Ovary (tissue), 7 donors: ENCODE measurements at regions not wholly inside any gene's neighbourhood (a gene's known extent, or its start where the extent isn't known, plus 50 kb on each side); places are given as distances from the start of the nearest gene placed in this dataset.

Experiments used
- DNase-seq, 5 donors: peaks; one replicate each; pipeline ENCODE4 v3.0.0-alpha.2; 2019 to 2020
- H3K27ac ChIP-seq, 2 donors: fragments of 200-600 bp; one replicate each; pipeline versions ENCODE4 v1.5.1 to v1.8.0; 2019 to 2022
- H3K27me3 ChIP-seq: fragments of 200-600 bp; one replicate; pipeline ENCODE4 v1.8.0; 2022
- H3K36me3 ChIP-seq: fragments of 200-600 bp; sonication (generic); one replicate; pipeline ENCODE4 v1.5.1; 2019
- H3K4me1 ChIP-seq: one replicate; pipeline ENCODE4 v1.8.1; 2013; ENCODE audit warnings: mild to moderate bottlenecking, moderate library complexity; ENCODE audit not compliant: insufficient read depth
- H3K4me3 ChIP-seq: fragments of 200-600 bp; sonication (generic); one replicate; pipeline ENCODE4 v1.5.1; 2017
- H3K9me3 ChIP-seq, 2 donors: fragments of 200-600 bp in 1 of 2; sonication (generic) in 1 of 2; one replicate each; pipeline versions ENCODE4 v1.5.1 to v1.8.1; 2013 to 2019; ENCODE audit warnings: mild to moderate bottlenecking in 1 of 2, moderate library complexity in 1 of 2
- CTCF ChIP-seq, 3 donors: fragments of 450-650 bp in 2 of 3; fragments of 200-600 bp in 1 of 3; IDR thresholded peaks; one replicate each; pipeline versions ENCODE4 v1.5.1 to v1.8.0; 2016 to 2022; ENCODE audit warnings: antibody characterized with exemption in 3 of 3, mild to moderate bottlenecking in 1 of 3
- EP300 ChIP-seq: sonication (generic); formaldehyde crosslinking; IDR thresholded peaks from one replicate; pipeline ENCODE4 v1.6.1; 2017; ENCODE audit warnings: antibody characterized with exemption
- POLR2A ChIP-seq: fragments of 450-650 bp; IDR thresholded peaks from one replicate; pipeline ENCODE4 v1.6.1; 2017; ENCODE audit warnings: antibody characterized with exemption, mild to moderate bottlenecking, moderate library complexity
- WGBS, 3 donors: extraction: QIAGEN DNeasy Blood & Tissue Kit in 1 of 3; methylation state at CpG; one replicate each; pipeline versions ENCODE4 v1.1.5 to v1.1.7; 2013 to 2017; 5-methylcytosine and 5-hydroxymethylcytosine counted together
- intact Hi-C, 4 donors: fragments of 100-400 bp; cut with DNase I; formaldehyde crosslinking; loops; one replicate each; pipeline versions ENCODE4 v1.11.0 to v1.15.1; 2022 to 2023
- donor health status: DM: no; HTN: no; CAD: no; lungs with moderate emphysema.
- donor health status: DM: no; HTN: no; CAD: no.
- donor health status: Bipolar disorder and iron deficiency.
- donor health status: DM: no; HTN: no; CAD: no.
- donor health status: DM: yes; HTN: yes; CAD: no.

GRCh38 chr12:76265424-76266180 is 82.6 kb downstream of the BBS10 start:
- intact Hi-C loops: loop anchor here in 1 of 4 donors (2.0 kb wide), 1 partner anchor 17 kb away; no protein-coding TSS in a partner anchor
- no peak overlapping the region for H3K27ac ChIP-seq
- WGBS, 3 donors: 52 to 69% (median 52%) methylated on average over 3 of the region's 3 CpGs
- no peaks in the 10 kb centered on the region for H3K4me1 ChIP-seq
- TF ChIP-seq CTCF (IDR thresholded peaks at IDR 0.05): no peak
- H3K36me3 ChIP-seq: no peaks in the 10 kb centered on the region
- H3K4me3 ChIP-seq: no peak overlapping the region
- H3K27me3 ChIP-seq: no peaks in the 10 kb centered on the region
- no peak for DNase-seq
- no peaks in the 10 kb centered on the region for H3K9me3 ChIP-seq

GRCh38 chr12:76264611-76265012 is 83.6 kb downstream of the BBS10 start:
- Histone ChIP-seq H3K27ac (no peak overlapping the region), H3K36me3 (no peaks in the 10 kb centered on the region), H3K4me1 (no peaks in the 10 kb centered on the region), H3K4me3 (no peak overlapping the region), H3K27me3 (no peaks in the 10 kb centered on the region), H3K9me3 (no peaks in the 10 kb centered on the region)
- intact Hi-C loops: loop anchor here in 1 of 4 donors (2.0 kb wide), 1 partner anchor 16 kb away; no protein-coding TSS in a partner anchor
- no peak for TF ChIP-seq EP300
- no peak for DNase-seq

GRCh38 chr12:76263696-76264095 is 84.5 kb downstream of the BBS10 start:
- DNase-seq: no peak
- intact Hi-C loops: loop anchor here in 1 of 4 donors (2.0 kb wide), 1 partner anchor 15 kb away; no protein-coding TSS in a partner anchor
- H3K27me3 ChIP-seq: no peaks in the 10 kb centered on the region
- H3K9me3 ChIP-seq: no peaks in the 10 kb centered on the region
- TF ChIP-seq POLR2A (no peak), CTCF (IDR thresholded peaks at IDR 0.05) (no peak), EP300 (no peak)
- no peaks in the 10 kb centered on the region for H3K4me1 ChIP-seq
- 84 to 88% (median 88%) methylated on average over 7 of the region's 7 CpGs for WGBS, 3 donors
- H3K27ac ChIP-seq: no peak overlapping the region
- no peak overlapping the region for H3K4me3 ChIP-seq
- H3K36me3 ChIP-seq: no peaks in the 10 kb centered on the region

- WGBS, 3 donors: 46 to 65% (median 60%) methylated on average over 1 of the region's 1 CpG
- H3K27ac ChIP-seq: no peak overlapping the region
These were observed 87.8 kb downstream of the BBS10 start for GRCh38 chr12:76260390-76260748.

More at GRCh38 chr12:76260390-76260748, 87.8 kb downstream of the BBS10 start:
- no peaks in the 10 kb centered on the region for H3K9me3 ChIP-seq
- DNase-seq: no peak
- H3K4me1 ChIP-seq: no peaks in the 10 kb centered on the region
- H3K27me3 ChIP-seq: no peaks in the 10 kb centered on the region
- H3K4me3 ChIP-seq: no peak overlapping the region
- intact Hi-C loops: no loop called here
- no peaks in the 10 kb centered on the region for H3K36me3 ChIP-seq
- no peak for TF ChIP-seq POLR2A
- no peak for TF ChIP-seq EP300
- no peak for TF ChIP-seq CTCF (IDR thresholded peaks at IDR 0.05)
